ENCODE measurements at regions not wholly inside any gene's neighbourhood (a gene's known extent, or its start where the extent isn't known, plus 50 kb on each side); places are given as distances from the start of the nearest gene placed in this dataset.

- Mint-ChIP-seq H3K27ac (ENCODE audit: unreplicated experiment) (no peak overlapping the region), H3K36me3 (ENCODE audit: low read depth) (no peaks in the 10 kb centered on the region), H3K9me3 (ENCODE audit: low read depth) (no peaks in the 10 kb centered on the region), H3K4me3 (ENCODE audit: unreplicated experiment) (no peak overlapping the region), H3K27me3 (ENCODE audit: low read depth) (peaks cover 16% of the 10 kb centered on the region), H3K4me1 (ENCODE audit: low read depth) (no peaks in the 10 kb centered on the region)
- TF ChIP-seq CTCF (IDR thresholded peaks at IDR 0.05), result no peak
- no peak for DNase-seq (ENCODE audit: low spot score)
Measured at GRCh38 chr11:109775686-109776085, 317.5 kb upstream of the ZC3H12C start.

- Mint-ChIP-seq H3K27ac (ENCODE audit: unreplicated experiment) (no peak overlapping the region), H3K9me3 (ENCODE audit: low read depth) (no peaks in the 10 kb centered on the region), H3K36me3 (ENCODE audit: low read depth) (no peaks in the 10 kb centered on the region), H3K27me3 (ENCODE audit: low read depth) (peaks cover 3% of the 10 kb centered on the region), H3K4me3 (ENCODE audit: unreplicated experiment) (no peak overlapping the region), H3K4me1 (ENCODE audit: low read depth) (peaks cover 20% of the 10 kb centered on the region)
- DNase-seq (ENCODE audit: low spot score), result no peak
- no peak for TF ChIP-seq CTCF (IDR thresholded peaks at IDR 0.05)
Measured at GRCh38 chr11:109783014-109783413, 310.2 kb upstream of the ZC3H12C start.

GRCh38 chr11:109783840-109784239 is 309.4 kb upstream of the ZC3H12C start:
- Mint-ChIP-seq H3K27ac (ENCODE audit: unreplicated experiment) (no peak overlapping the region), H3K36me3 (ENCODE audit: low read depth) (no peaks in the 10 kb centered on the region), H3K27me3 (ENCODE audit: low read depth) (peaks cover 3% of the 10 kb centered on the region), H3K9me3 (ENCODE audit: low read depth) (no peaks in the 10 kb centered on the region), H3K4me3 (ENCODE audit: unreplicated experiment) (no peak overlapping the region), H3K4me1 (ENCODE audit: low read depth) (peaks cover 20% of the 10 kb centered on the region)
- TF ChIP-seq CTCF (IDR thresholded peaks at IDR 0.05), result no peak
- DNase-seq (ENCODE audit: low spot score), result no peak

GRCh38 chr11:109784536-109784935 is 308.7 kb upstream of the ZC3H12C start:
- H3K27me3 Mint-ChIP-seq (ENCODE audit: low read depth), result peaks cover 3% of the 10 kb centered on the region
- DNase-seq (ENCODE audit: low spot score), result no peak
- no peaks in the 10 kb centered on the region for H3K36me3 Mint-ChIP-seq (ENCODE audit: low read depth)
- TF ChIP-seq CTCF (IDR thresholded peaks at IDR 0.05), result no peak
- no peak overlapping the region for H3K27ac Mint-ChIP-seq (ENCODE audit: unreplicated experiment)
- H3K4me1 Mint-ChIP-seq (ENCODE audit: low read depth), result peaks cover 20% of the 10 kb centered on the region
- no peak overlapping the region for H3K4me3 Mint-ChIP-seq (ENCODE audit: unreplicated experiment)
- no peaks in the 10 kb centered on the region for H3K9me3 Mint-ChIP-seq (ENCODE audit: low read depth)

- Mint-ChIP-seq H3K9me3 (ENCODE audit: low read depth) (no peaks in the 10 kb centered on the region), H3K36me3 (ENCODE audit: low read depth) (no peaks in the 10 kb centered on the region)
Measured at GRCh38 chr11:109785198-109785597, 308.0 kb upstream of the ZC3H12C start.

More at GRCh38 chr11:109785198-109785597, 308.0 kb upstream of the ZC3H12C start:
- H3K27me3 Mint-ChIP-seq (ENCODE audit: low read depth), result peaks cover 3% of the 10 kb centered on the region
- no peak for TF ChIP-seq CTCF (IDR thresholded peaks at IDR 0.05)
- DNase-seq (ENCODE audit: low spot score), result no peak
- H3K4me3 Mint-ChIP-seq (ENCODE audit: unreplicated experiment), result no peak overlapping the region
- no peak overlapping the region for H3K27ac Mint-ChIP-seq (ENCODE audit: unreplicated experiment)
- peaks cover 23% of the 10 kb centered on the region for H3K4me1 Mint-ChIP-seq (ENCODE audit: low read depth)

All from chondrocyte (in vitro differentiated cells).